ENCODE measurements at regions not wholly inside any gene's neighbourhood (a gene's known extent, or its start where the extent isn't known, plus 50 kb on each side); places are given as distances from the start of the nearest gene placed in this dataset.

DNA sequence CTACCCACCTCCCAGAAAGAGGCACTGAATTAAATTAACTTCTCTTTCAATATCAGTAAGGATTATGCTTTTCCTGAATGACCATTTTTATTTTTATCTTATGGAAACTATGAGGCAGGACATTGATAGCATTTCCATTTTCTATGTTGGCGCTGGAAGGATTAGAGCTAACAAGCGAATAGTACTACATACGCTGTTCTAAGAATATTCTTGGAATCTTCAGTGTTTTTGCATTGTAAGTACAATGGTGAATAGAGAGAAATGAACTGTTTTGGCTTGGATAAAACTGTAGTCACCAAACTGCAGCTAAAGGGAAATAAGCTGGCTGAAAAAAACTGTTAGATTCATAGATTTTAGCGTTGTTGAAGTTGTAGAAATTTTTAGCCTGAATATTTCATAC lies 779.0 kb upstream of the ADGRL4 start:
- H2AFZ ChIP-seq (ENCODE audit: low read depth, low read length): no peak overlapping the region
- H3K27me3 ChIP-seq (ENCODE audit: insufficient read depth, low read depth, low read length): no peaks in the 10 kb centered on the region
- H3K9me3 ChIP-seq (ENCODE audit: low read length): no peaks in the 10 kb centered on the region
- no peak overlapping the region for H3K4me3 ChIP-seq (ENCODE audit: low read length)
- no peaks in the 10 kb centered on the region for H3F3A ChIP-seq (ENCODE audit: insufficient read depth, low read length, poor library complexity, severe bottlenecking)
- H3K9me2 ChIP-seq (ENCODE audit: insufficient read depth, low read length): no peaks in the 10 kb centered on the region
- H3K36me3 ChIP-seq (ENCODE audit: insufficient read depth, low read length): no peaks in the 10 kb centered on the region
- no peak overlapping the region for H3K27ac ChIP-seq (ENCODE audit: low read length)
- TF ChIP-seq EZH2 (IDR thresholded peaks at IDR 0.05; ENCODE audit: borderline replicate concordance, insufficient read depth, low read length, poor library complexity, severe bottlenecking): no peak
- no peak for TF ChIP-seq RAD21 (conservative IDR thresholded peaks at IDR 0.05)
- TF ChIP-seq, protein P1, sequence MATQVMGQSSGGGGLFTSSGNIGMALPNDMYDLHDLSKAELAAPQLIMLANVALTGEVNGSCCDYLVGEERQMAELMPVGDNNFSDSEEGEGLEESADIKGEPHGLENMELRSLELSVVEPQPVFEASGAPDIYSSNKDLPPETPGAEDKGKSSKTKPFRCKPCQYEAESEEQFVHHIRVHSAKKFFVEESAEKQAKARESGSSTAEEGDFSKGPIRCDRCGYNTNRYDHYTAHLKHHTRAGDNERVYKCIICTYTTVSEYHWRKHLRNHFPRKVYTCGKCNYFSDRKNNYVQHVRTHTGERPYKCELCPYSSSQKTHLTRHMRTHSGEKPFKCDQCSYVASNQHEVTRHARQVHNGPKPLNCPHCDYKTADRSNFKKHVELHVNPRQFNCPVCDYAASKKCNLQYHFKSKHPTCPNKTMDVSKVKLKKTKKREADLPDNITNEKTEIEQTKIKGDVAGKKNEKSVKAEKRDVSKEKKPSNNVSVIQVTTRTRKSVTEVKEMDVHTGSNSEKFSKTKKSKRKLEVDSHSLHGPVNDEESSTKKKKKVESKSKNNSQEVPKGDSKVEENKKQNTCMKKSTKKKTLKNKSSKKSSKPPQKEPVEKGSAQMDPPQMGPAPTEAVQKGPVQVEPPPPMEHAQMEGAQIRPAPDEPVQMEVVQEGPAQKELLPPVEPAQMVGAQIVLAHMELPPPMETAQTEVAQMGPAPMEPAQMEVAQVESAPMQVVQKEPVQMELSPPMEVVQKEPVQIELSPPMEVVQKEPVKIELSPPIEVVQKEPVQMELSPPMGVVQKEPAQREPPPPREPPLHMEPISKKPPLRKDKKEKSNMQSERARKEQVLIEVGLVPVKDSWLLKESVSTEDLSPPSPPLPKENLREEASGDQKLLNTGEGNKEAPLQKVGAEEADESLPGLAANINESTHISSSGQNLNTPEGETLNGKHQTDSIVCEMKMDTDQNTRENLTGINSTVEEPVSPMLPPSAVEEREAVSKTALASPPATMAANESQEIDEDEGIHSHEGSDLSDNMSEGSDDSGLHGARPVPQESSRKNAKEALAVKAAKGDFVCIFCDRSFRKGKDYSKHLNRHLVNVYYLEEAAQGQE (IDR thresholded peaks at IDR 0.05; ENCODE audit: borderline replicate concordance): no peak
- no peak for TF ChIP-seq EP300 (conservative IDR thresholded peaks at IDR 0.05; ENCODE audit: poor library complexity, severe bottlenecking)
- no peak for TF ChIP-seq POLR2AphosphoS5 (IDR thresholded peaks at IDR 0.05)
- TF ChIP-seq, protein P2, sequence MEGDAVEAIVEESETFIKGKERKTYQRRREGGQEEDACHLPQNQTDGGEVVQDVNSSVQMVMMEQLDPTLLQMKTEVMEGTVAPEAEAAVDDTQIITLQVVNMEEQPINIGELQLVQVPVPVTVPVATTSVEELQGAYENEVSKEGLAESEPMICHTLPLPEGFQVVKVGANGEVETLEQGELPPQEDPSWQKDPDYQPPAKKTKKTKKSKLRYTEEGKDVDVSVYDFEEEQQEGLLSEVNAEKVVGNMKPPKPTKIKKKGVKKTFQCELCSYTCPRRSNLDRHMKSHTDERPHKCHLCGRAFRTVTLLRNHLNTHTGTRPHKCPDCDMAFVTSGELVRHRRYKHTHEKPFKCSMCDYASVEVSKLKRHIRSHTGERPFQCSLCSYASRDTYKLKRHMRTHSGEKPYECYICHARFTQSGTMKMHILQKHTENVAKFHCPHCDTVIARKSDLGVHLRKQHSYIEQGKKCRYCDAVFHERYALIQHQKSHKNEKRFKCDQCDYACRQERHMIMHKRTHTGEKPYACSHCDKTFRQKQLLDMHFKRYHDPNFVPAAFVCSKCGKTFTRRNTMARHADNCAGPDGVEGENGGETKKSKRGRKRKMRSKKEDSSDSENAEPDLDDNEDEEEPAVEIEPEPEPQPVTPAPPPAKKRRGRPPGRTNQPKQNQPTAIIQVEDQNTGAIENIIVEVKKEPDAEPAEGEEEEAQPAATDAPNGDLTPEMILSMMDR (IDR thresholded peaks at IDR 0.05; ENCODE audit: poor library complexity, severe bottlenecking): no peak
- no peak for TF ChIP-seq MXI1 (conservative IDR thresholded peaks at IDR 0.05; ENCODE audit: poor library complexity, severe bottlenecking)
- no peak for TF ChIP-seq TAF1 (IDR thresholded peaks at IDR 0.05; ENCODE audit: low read depth)
- TF ChIP-seq SMC3 (conservative IDR thresholded peaks at IDR 0.05; ENCODE audit: poor library complexity): no peak
- H3K4me2 ChIP-seq (ENCODE audit: low read length): no peak overlapping the region
- H3K79me2 ChIP-seq (replicated peaks; ENCODE audit: insufficient read depth, low read length): no peaks in the 10 kb centered on the region
- H3K9ac ChIP-seq (ENCODE audit: low read length): no peak overlapping the region
- no peaks in the 10 kb centered on the region for H4K20me1 ChIP-seq (ENCODE audit: insufficient read depth)

DNA sequence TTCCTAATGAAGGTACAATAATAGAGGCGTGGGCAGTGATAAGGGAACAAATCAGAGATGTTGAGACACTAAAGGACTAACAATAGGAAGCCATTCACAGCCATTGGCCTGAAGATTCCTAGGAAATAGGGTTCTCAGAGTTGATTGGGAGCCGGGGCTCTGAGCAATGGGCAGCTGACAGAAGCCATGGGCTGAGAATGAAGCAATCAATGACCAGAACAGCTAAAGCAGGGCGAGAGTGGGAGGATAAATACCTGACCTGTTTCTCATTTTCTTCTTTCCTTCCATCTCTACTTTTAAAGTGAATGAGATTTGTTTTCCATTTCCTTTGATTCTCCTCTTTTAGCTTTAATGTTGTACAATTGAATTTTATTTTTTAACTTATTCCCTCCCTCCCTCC lies 774.7 kb upstream of the ADGRL4 start:
- Histone ChIP-seq H3K79me2 (replicated peaks; ENCODE audit: insufficient read depth, low read length) (no peaks in the 10 kb centered on the region), H3K9me3 (ENCODE audit: low read length) (no peaks in the 10 kb centered on the region), H3K27ac (ENCODE audit: low read length) (no peak overlapping the region), H3K4me3 (ENCODE audit: low read length) (no peak overlapping the region), H2AFZ (ENCODE audit: low read depth, low read length) (no peak overlapping the region), H3K4me2 (ENCODE audit: low read length) (no peak overlapping the region), H3K27me3 (ENCODE audit: insufficient read depth, low read depth, low read length) (no peaks in the 10 kb centered on the region), H3K36me3 (ENCODE audit: insufficient read depth, low read length) (no peaks in the 10 kb centered on the region), H3F3A (ENCODE audit: insufficient read depth, low read length, poor library complexity, severe bottlenecking) (no peaks in the 10 kb centered on the region), H3K9me2 (ENCODE audit: insufficient read depth, low read length) (no peaks in the 10 kb centered on the region), H3K9ac (ENCODE audit: low read length) (no peak overlapping the region), H4K20me1 (ENCODE audit: insufficient read depth) (no peaks in the 10 kb centered on the region)
- TF ChIP-seq, protein P2 (IDR thresholded peaks at IDR 0.05; ENCODE audit: poor library complexity, severe bottlenecking): no peak
- TF ChIP-seq TAF1 (IDR thresholded peaks at IDR 0.05; ENCODE audit: low read depth): no peak
- TF ChIP-seq SMC3 (conservative IDR thresholded peaks at IDR 0.05; ENCODE audit: poor library complexity): no peak
- TF ChIP-seq, protein P1 (IDR thresholded peaks at IDR 0.05; ENCODE audit: borderline replicate concordance): no peak
- no peak for TF ChIP-seq EZH2 (IDR thresholded peaks at IDR 0.05; ENCODE audit: borderline replicate concordance, insufficient read depth, low read length, poor library complexity, severe bottlenecking)
- no peak for TF ChIP-seq POLR2AphosphoS5 (IDR thresholded peaks at IDR 0.05)
- no peak for TF ChIP-seq MXI1 (conservative IDR thresholded peaks at IDR 0.05; ENCODE audit: poor library complexity, severe bottlenecking)
- TF ChIP-seq RAD21 (conservative IDR thresholded peaks at IDR 0.05): no peak
- no peak for TF ChIP-seq EP300 (conservative IDR thresholded peaks at IDR 0.05; ENCODE audit: poor library complexity, severe bottlenecking)

Data from neural cell (in vitro differentiated cells).